Choroid plexus epithelial cell (primary cell): ENCODE measurements at regions not wholly inside any gene's neighbourhood (a gene's known extent, or its start where the extent isn't known, plus 50 kb on each side); places are given as distances from the start of the nearest gene placed in this dataset.

Experiments
- DNase-seq: peaks from one replicate; pipeline ENCODE4 v3.0.0-alpha.2; 2010; ENCODE audit warnings: low read depth
- H3K4me3 ChIP-seq: 2 replicates; pipeline ENCODE4 v1.5.1; 2011; ENCODE audit warnings: low read depth, mild to moderate bottlenecking, control low read depth, low read length, moderate library complexity
- TF ChIP-seq, protein P1 (sequence below): conservative IDR thresholded peaks from 2 replicates; pipeline ENCODE4 v1.5.1; 2011; ENCODE audit warnings: low read depth, mild to moderate bottlenecking, control low read depth, inconsistent platforms, low read length, moderate library complexity

DNA sequence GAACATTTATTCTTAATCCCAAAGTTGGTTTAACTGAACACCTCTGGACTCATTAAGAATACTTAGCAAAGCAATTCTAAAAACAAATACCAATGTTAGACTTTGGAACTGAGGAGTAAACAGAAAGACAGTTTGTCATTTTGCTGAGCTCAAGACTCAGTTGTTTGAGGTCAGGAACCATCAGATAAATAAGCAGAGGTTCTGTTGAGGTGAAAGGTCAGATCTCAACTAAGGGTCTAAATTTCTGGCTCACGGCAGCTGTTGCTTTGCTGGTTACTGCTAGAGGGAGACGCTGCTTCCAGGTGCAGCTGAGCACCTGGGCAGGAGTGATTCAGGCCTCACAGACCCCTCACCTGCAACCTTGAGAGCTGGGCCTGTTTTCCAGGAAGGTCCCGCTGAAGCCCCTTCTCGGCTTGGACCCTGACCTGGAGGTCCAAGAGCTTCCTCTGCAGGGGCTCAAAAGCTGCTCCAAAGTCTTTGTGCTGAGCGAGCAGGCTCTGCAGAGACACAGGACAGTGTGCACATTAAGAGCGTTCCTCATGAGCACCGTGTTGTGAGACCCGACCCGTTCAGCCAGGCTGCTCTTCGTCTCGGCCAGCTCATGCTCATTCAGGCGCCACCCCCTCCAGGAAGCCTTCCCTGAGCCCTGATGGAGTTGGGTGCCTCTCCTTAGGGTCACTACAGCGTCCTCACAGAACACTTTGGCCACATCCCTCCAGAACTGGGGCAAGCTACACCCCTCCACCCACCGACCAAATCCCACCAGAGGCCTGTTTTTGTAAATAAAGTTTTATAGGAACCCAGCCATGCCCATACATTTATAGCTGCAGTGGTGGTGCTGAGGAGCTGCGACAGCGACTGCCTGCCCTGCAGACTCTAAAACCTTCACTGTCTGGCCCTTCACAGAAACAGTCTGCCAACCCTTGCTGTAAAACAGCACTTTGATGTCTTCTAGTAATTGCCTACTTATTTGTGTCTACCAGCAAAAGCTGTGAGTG, 72.0 kb downstream of the SYNE3 start:
- no peak for DNase-seq
- no peak overlapping the region for H3K4me3 ChIP-seq
- TF ChIP-seq, protein P1, sequence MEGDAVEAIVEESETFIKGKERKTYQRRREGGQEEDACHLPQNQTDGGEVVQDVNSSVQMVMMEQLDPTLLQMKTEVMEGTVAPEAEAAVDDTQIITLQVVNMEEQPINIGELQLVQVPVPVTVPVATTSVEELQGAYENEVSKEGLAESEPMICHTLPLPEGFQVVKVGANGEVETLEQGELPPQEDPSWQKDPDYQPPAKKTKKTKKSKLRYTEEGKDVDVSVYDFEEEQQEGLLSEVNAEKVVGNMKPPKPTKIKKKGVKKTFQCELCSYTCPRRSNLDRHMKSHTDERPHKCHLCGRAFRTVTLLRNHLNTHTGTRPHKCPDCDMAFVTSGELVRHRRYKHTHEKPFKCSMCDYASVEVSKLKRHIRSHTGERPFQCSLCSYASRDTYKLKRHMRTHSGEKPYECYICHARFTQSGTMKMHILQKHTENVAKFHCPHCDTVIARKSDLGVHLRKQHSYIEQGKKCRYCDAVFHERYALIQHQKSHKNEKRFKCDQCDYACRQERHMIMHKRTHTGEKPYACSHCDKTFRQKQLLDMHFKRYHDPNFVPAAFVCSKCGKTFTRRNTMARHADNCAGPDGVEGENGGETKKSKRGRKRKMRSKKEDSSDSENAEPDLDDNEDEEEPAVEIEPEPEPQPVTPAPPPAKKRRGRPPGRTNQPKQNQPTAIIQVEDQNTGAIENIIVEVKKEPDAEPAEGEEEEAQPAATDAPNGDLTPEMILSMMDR: no peak

DNA sequence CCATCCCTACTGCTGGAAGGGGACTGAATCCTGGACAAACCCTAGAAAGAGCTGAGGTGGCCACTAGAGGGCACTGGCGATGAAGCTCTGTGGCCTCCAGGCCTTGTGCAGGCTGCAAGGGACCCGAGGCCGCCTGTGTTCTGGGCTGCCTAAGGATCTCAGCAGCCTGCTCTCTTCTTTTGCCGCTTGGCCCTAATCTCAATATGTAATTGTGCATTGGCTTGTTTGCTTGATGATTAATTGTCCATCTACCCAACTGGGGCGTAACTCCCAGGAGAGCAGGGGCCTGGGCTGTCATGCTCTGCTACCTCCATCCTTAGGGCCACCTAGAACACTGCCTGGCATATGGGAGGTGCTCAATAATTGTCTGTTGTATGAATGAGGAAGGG, 73.8 kb downstream of the SYNE3 start:
- peak; percentile 89 for DNase-seq
- no peak overlapping the region for H3K4me3 ChIP-seq

DNA sequence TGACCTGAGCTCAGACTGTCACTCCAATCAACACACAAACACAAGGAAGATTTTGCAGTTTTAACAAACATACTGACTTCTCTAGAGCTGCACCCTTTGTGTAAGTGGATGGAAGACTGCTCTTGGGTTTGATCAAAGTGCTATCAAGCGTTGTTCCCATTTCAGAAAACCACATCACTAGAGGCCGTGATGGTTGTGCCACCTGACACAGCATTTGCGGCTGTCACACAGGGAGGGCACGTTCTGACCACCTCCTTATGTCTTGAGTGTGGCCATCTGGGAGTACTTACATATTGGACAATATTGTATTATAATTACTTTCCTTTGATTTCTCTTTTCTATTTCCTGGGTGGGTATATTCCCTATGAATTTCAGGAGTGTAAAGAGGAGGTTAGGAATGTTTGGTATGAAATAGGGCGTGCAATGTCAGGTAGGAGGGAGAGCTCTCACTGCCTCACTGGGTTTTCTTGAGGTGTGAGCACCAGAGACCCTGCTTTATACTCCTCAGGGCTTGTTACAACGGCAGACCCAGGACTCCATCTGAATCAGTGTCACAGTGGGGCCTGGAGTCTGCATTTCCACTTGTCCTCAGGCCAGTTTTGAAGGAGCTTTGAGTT, 74.3 kb downstream of the SYNE3 start:
- no peak overlapping the region for H3K4me3 ChIP-seq
- TF ChIP-seq, protein P1: no peak
- DNase-seq: no peak

More for the DNA sequence above, 73.8 kb downstream of the SYNE3 start:
- TF ChIP-seq, protein P1: peak; percentile 97

DNA sequence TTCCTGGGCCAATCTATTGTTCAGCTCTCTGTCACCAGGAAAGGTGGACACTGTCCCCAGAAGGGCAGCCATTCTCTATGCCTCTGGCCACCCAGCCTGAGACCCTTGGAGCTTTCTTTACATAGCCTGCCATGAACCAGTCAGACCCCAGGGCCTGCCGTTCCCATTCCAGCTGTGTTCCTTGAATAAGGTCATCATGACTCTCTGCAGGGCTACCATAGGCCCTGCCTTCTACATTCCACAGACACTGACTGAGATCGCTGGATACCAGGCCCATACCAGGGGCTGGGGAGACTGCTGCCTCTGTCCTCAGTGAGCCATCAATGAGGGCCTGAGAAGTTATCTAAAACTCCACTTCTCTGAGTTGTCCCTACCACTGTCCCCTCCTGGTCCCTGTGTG, 75.5 kb downstream of the SYNE3 start:
- no peak overlapping the region for H3K4me3 ChIP-seq
- DNase-seq: peak; percentile 65
- TF ChIP-seq, protein P1: no peak

DNA sequence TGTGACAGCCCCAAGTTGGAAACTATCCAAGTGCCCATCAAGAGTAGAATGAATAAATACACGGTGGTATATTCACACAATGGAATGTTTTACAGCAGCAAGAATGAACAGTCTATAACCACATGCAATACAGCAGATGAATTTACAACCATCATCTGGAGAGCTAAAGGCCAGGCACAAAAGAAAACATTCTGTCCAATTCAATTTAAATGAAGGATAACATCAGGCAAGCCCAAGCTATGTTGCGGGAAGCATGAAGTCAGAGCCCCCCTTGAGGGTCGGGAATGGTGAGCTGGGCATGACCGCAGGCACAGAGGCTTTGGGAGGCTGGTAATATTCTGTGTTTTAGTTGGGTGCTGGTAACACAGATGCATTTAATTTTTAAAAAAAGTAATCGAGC, 76.0 kb downstream of the SYNE3 start:
- no peak overlapping the region for H3K4me3 ChIP-seq
- TF ChIP-seq, protein P1: no peak
- DNase-seq: peak; percentile 20

DNA sequence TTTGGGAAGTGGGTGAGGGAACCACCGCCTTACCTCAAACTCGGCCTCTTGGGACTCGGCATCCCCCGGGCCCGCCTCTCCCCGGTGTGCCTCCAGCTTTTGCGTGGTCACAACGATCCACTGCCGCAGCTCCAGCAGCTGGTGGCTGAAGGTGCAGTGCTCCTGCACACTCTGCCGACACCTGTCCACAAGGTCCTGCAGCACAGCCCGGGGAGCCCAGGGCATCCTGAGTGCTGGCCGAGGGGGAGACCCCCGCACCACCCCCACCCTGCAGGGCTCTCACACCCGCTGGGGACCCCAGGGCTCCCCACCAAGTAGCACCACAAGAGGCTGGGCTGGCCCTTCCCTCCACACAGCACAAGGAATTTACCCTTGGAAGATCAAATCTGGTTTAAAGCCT, 76.6 kb downstream of the SYNE3 start:
- DNase-seq: no peak
- no peak overlapping the region for H3K4me3 ChIP-seq
- TF ChIP-seq, protein P1: no peak
